ENCODE measurements at regions not wholly inside any gene's neighbourhood (a gene's known extent, or its start where the extent isn't known, plus 50 kb on each side); places are given as distances from the start of the nearest gene placed in this dataset.

GRCh38 chr2:16394986-16395550 lies 270.6 kb downstream of the CYRIA start:
- TF ChIP-seq CTCF (IDR thresholded peaks at IDR 0.05) (no peak), POLR2A (IDR thresholded peaks at IDR 0.05) (no peak), POLR2AphosphoS5 (IDR thresholded peaks at IDR 0.05) (no peak)

Measured in sigmoid colon (tissue), 4 donors.